Ureter (tissue), 1 donor: ENCODE measurements at regions not wholly inside any gene's neighbourhood (a gene's known extent, or its start where the extent isn't known, plus 50 kb on each side); places are given as distances from the start of the nearest gene placed in this dataset.
"Not testable (repeated sequence)": the region's sequence is repeated elsewhere in the genome, so short reads cannot be mapped to it uniquely, and the experiment has no call there.

ENCODE experiments used
- DNase-seq: peaks from one replicate; pipeline ENCODE4 v3.0.0-alpha.2; 2020; ENCODE audit warnings: low spot score
- donor health status: DM: yes; HTN: yes; CAD: no.

- DNase-seq: no peak
These were observed 158.8 kb downstream of the PHLDA1 start for GRCh38 chr12:75872762-75873161.

- no peak for DNase-seq
These were observed 160.7 kb downstream of the PHLDA1 start for GRCh38 chr12:75870878-75871277.

GRCh38 chr12:75868501-75868900 is 163.1 kb downstream of the PHLDA1 start:
- DNase-seq: no peak

- DNase-seq: no peak
These were observed 166.3 kb downstream of the PHLDA1 start for GRCh38 chr12:75865315-75865714.

- no peak for DNase-seq
These were observed 167.4 kb downstream of the PHLDA1 start for GRCh38 chr12:75864161-75864560.

- no peak for DNase-seq
These were observed 168.0 kb downstream of the PHLDA1 start for GRCh38 chr12:75863533-75863932.

- no peak for DNase-seq
These were observed 168.7 kb downstream of the PHLDA1 start for GRCh38 chr12:75862692-75863471.

GRCh38 chr12:75859868-75860267 is 171.7 kb downstream of the PHLDA1 start:
- no peak for DNase-seq

GRCh38 chr12:75856235-75856634 is 175.3 kb downstream of the PHLDA1 start:
- DNase-seq: no peak

GRCh38 chr12:75855360-75855759 is 176.2 kb downstream of the PHLDA1 start:
- no peak for DNase-seq

GRCh38 chr12:75854681-75855309 is 176.8 kb downstream of the PHLDA1 start:
- DNase-seq: no peak

- DNase-seq: not testable (repeated sequence)
These were observed 177.4 kb downstream of the PHLDA1 start for GRCh38 chr12:75854137-75854536.

- DNase-seq: no peak
These were observed 177.9 kb downstream of the PHLDA1 start for GRCh38 chr12:75853626-75854025.

GRCh38 chr12:75852956-75853355 is 178.6 kb downstream of the PHLDA1 start:
- no peak for DNase-seq

- no peak for DNase-seq
These were observed 179.4 kb downstream of the PHLDA1 start for GRCh38 chr12:75852143-75852542.

GRCh38 chr12:75850721-75851462 is 180.7 kb downstream of the PHLDA1 start:
- DNase-seq: no peak

GRCh38 chr12:75848961-75849360 is 182.6 kb downstream of the PHLDA1 start:
- DNase-seq: no peak

- no peak for DNase-seq
These were observed 183.1 kb downstream of the PHLDA1 start for GRCh38 chr12:75848431-75848925.

GRCh38 chr12:75846102-75846501 is 185.5 kb downstream of the PHLDA1 start:
- no peak for DNase-seq

- DNase-seq: no peak
These were observed 186.6 kb downstream of the PHLDA1 start for GRCh38 chr12:75844985-75845384.

GRCh38 chr12:75844049-75844770 is 187.4 kb downstream of the PHLDA1 start:
- no peak for DNase-seq

GRCh38 chr12:75842090-75842489 is 189.5 kb downstream of the PHLDA1 start:
- DNase-seq: no peak
